GM18502 (cell line): ENCODE measurements at regions not wholly inside any gene's neighbourhood (a gene's known extent, or its start where the extent isn't known, plus 50 kb on each side); places are given as distances from the start of the nearest gene placed in this dataset.
"Not testable (repeated sequence)": the region's sequence is repeated elsewhere in the genome, so short reads cannot be mapped to it uniquely, and the experiment has no call there.

Experiments
- ATAC-seq: cut with Tn5 transposase; IDR thresholded peaks from one replicate; pipeline ENCODE4 v1.9.1; 2021; ENCODE audit warnings: mild to moderate bottlenecking; ENCODE audit not compliant: unreplicated experiment, poor library complexity

DNA sequence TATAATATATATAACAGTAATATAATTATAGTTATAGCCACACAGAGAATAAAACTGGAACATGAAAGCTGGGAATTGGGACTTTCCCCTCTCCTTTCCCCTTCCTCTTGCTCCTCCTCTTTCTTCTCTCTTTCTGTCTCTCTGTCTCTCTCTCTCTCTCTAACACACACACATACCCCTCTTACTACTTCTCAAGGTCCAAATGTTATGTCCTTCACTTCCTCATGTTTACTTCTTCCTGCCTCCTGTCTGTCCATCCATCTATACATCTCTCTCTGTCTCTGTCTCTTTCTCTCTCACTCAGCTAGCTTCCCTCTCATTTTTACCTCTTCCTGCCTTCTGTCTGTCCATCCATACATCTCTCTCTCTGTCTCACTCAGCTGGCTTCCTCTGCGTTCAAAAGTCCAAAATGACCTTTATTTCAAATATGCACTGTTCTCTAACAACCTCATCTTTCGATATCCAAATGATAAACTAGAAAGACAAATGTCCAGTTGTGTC, 261.1 kb downstream of the SIPA1L2 start:
- no peak for ATAC-seq

DNA sequence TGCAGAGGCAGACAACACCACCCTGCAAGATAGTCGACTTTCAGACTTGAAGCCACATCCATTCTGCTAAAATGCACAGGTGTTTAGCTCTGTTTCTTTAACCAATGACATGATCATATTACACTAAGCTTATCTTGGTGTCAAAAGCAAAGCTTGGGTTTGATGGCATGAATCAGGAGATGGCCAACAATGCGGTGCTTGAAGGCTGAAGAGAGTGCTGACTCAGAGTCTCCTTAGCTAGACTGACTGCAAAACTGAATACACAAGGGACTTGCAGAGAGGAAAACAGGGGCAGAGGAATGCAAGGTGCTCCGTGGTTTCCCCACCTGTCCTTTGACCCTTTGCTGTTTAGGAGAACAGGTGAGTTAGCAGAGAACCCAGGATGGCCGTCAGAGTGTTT, 262.6 kb downstream of the SIPA1L2 start:
- no peak for ATAC-seq

DNA sequence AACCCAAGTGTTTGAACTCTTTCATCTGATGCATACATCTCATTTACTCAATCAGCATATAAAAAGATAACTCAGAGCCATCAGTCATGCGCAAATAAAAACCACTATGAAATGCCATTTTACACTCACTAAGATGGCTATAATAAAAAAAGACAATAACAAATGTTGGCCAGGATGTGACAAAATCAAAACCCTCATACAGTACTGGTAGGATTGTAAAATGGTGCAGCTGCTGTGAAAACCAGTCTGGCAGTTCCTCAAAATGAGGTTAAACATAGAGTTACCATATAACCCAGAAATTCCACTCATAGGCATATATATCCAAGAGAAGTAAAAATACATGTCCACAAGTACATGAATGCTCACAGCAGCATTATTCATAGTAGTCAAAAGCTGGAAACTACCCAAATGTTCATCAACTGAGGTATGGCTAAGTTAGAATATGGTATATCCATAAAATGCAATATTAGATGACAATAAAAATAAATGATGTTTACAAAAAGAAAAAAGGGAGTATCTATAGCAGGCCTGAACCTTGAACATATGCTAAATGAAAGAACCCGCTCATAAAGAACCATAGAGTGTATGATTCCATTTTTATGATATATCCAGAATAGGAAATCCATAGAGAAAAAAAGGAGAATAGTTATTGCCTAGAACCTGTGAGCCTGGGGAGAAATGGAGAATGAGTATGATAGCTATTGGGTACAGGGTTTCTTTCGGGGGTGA, 265.1 kb downstream of the SIPA1L2 start:
- ATAC-seq, result no peak

DNA sequence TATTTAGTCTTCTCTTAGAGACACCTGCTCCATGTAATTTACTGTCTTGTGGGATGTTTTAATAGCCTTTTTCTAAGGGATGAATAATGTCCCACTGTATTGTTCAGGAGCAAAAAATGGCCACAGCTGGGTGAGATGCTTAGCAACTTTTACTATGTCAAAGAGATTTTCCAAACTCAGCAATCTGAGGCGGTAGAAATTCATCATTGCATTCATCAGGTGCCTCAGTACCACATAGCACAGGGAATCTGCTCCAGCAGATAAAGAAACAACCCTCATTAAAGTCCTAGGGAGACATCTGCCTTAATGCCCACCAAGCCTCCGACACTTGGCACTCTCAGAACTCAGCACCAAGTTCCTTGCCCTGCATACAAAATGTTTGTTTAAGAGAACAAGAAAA, 266.9 kb downstream of the SIPA1L2 start:
- ATAC-seq, result no peak

DNA sequence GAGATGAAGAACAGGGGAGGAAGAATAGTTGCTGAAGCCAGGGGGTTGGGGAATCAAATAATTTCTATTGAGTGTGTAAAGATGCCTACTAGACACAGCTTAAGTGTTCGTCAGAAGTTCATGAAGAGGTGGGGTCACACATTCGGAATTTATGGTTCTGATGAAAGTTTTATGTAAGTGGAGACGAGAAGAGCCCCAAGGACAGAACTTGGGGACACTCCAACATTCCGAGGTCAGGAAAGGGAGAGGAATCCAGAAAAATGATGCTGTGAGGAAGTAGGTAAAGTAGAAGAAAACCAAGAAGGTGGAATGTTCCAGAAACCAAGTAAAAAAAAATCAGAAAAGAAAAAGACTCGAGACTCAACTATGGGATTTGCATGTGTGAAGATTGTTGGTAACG, 272.5 kb downstream of the SIPA1L2 start:
- no peak for ATAC-seq

DNA sequence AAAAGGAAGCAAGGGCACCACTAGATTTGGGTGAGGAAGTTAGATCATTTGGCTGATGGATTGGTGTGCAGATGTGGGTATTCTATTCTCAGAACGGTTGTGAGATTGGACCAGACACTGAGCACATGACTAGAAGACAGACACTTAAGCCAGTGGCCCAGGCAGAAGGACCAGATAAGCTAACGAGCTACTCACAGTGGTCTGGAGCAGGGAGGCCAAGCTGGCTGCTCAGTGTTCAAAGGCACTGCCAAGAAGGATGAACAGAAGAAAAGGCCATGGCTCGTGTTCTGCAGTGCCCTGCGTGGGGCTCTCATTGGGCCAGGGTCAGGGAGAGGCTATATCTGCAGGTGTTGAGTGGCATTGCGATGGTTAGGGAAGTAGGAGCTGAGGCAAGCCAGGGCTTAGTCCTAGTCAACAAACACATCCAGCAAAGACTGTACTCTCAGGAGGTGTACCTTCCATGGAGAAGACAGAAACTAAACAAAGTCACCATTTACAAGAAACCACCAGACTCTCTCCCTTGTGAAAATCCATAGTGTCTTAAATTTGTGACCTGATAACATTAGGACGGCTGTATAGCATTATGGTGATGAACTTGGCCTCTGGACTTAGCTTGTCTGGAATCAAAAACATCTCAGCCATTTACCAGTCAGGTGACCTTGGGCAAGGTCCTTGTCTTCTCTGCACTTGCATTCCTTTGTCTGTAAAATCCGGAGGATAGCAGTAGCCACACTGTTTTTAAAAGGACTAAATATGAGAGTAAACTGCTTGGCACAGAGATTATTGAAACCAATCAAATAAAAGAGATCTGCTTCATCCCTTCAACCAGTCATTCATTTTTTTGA, 274.5 kb downstream of the SIPA1L2 start:
- no peak for ATAC-seq

DNA sequence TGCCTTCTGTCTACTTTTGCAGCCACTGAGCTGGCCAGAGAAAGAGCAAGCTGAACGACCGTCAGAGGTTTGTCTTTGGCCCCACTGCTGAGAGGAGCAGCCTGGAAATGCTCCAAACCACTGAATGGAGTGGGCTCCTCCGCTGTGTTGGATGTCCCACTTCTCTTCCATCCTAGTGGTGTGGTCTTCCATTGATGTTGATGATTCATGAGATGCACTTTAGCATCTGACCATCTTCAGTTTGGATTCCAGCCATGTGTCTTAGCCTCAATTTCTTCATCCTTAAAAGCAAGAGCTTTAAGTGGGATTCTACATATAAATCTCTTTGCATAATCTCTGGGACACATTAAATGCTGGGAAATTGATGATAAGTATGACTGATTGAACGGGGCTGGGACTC, 276.9 kb downstream of the SIPA1L2 start:
- ATAC-seq, result no peak

DNA sequence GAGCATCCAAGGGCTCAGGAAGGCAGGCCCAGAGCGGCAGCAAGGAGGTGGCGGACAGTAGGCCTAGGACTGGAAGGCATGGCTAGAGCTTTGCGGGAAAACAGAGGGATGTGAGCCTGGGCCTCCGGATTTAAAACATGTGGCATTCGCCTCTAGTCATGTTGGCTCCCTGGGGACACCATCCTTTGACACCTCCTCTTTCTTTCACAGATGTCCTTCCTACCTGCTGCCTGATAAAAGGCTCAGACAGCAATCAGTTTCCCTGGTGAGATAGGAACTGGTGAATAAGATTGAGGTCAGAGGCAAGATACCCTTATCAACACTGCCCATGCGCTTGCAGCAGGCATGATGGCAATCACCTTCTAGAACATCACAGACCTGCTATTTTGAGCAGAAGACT, 277.6 kb downstream of the SIPA1L2 start:
- ATAC-seq, result no peak

DNA sequence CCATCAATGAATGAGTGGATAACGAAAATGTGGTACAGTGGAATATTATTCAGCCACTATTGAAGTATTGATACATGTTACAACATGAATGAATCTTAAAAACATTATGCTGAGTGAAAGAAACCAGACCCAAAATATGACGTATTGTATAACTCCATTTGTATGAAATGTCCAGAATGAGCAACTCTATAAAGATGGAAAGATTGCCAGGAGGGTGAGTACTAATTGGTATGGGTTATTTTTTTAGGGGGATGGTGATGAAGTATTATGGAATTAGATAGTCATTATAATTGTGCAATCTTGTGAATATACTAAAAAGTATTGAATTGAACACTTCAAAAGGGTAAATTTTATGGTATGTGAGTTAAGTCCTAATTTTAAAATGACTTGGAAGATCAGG, 278.6 kb downstream of the SIPA1L2 start:
- ATAC-seq, result no peak

DNA sequence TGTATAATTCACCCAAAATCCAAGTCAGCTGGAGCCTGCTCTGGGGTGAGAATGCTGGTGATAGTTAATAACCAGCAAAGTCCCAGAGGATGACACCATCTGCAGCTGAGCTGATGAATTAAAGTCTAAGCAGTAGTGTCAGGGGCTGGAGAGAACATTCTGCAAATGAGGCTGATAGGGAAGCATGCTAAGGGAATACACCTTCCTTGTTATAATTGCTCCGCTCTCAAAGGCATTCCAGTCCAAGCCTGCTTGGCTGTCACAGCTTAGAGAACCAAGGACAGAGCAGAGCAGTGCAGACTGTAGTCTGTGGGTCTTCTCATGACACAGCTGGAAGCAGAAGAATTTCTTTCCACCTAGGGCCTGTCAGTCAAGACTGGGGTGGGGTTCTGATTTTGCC, 283.1 kb downstream of the SIPA1L2 start:
- no peak for ATAC-seq

DNA sequence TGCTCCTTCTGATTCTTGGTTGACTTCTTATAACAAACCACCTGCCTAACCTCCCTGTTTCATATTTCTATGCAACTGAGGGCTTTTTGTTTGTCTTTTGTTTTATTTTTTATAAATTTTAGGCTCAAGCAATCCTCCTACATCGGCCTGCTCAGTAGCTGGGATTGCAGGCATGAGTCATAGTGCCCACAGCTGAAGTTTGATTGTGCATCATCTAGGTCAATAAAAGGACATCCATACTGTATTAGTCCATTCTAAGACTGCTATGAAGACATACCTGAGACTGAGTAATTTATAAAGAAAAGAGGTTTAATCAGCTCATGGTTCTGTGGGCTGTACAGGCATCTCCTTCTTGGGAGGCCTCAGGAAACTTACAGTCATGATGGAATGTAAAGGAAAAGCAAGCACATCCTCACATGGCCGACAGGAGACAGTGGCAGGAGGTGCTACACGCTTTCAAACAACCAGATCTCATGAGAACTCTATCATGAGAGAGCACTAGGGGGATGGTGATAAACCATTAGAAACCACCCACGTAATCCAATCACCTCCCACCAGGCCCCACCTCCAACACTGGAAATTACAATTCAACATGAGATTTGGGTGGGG, 285.0 kb downstream of the SIPA1L2 start:
- no peak for ATAC-seq

DNA sequence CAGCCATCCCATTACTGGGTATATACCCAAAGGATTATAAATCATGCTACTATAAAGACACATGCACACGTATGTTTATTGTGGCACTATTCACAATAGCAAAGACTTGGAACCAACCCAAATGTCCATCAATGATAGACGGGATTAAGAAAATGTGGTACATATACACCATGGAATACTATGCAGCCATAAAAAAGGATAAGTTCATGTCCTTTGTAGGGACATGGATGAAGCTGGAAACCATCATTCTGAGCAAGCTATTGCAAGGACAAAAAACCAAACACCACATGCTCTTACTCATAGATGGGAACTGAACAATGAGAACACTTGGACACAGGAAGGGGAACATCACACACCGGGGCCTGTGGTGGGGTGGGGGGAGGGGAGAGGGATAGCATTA, 285.7 kb downstream of the SIPA1L2 start:
- not testable (repeated sequence) for ATAC-seq

DNA sequence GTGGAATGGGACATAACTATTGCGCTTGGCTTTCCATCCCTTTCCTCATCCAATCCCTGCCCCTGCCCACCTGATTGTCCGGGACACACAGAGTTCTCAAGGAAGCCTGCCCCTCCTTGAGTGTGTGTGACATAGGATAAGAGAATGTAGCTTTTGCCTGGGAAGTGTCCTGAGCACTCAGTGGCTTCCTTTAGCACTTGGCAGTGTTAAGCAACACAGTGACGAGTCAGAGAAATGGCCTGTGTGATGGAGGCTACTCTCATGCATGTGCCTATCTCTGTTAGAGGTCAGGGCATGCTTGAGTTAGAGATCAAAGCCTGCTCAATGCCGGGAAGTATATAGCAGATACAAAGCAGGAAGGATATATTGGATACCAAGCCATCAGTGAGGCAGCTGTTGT, 289.5 kb downstream of the SIPA1L2 start:
- ATAC-seq, result no peak

DNA sequence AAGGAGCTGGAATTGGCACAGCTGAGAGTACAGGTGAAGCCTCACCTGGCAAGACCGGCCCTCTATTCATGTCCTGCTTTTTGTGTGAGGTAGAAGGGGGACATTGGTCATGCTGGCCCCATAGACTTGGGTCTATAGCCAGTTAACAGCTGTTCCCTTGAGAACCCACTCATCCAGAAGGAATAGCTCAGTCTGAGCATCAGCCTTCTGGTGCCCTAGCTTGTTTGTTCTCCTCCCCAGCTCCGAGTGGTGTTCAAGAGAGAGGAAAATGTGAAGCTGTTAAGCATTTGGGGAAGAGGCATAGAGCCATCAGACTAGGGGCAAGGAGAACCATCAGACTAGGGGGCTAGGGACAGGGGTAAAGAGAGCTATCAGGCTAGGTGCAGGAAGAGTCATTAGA, 290.9 kb downstream of the SIPA1L2 start:
- ATAC-seq, result no peak

DNA sequence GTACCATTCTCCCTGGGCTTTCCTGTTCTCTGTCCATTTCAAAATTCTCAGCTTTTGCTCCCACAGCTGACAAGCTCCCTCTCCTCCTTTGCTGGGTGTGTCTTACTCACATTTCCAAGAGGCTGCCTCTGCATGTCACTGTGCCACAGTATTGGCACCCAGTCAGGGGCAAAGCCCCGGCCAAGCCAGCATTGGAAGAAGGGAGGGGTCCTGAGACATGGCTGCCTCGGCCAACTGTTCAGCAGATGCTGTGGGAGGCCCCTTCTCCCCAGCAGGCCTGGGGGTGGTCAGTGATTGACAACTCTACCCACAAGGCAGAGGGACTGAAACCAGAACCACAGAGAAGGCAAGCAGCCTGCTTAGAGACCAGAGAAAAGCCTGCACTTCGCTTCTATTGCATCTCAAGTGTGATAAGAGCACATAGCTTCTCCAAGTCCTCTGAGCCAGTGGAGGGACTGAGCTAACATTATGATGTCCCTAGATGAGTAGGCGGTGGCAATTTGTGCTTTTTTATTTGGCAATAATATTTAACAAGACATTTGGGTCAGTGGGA, 294.1 kb downstream of the SIPA1L2 start:
- ATAC-seq, result no peak

DNA sequence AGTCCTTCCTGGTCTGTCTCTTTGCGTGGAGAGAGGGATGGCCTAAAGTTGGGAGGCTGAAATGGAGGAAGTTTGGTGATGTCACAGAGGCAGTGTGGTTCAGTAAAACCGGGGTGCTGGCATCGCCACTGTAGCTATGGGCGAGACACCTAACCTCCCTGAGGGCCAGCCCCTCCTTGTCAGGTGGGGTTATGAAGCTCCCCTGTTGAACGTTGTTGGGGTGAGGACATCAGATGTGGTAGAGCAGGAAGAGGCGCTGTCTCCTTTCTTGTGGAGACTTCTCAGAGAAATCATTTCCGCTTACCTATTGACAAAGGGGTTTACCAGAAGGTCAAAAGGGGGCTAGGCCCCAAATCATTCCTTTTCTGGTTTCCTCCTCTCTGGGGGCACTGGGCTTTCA, 294.7 kb downstream of the SIPA1L2 start:
- no peak for ATAC-seq

DNA sequence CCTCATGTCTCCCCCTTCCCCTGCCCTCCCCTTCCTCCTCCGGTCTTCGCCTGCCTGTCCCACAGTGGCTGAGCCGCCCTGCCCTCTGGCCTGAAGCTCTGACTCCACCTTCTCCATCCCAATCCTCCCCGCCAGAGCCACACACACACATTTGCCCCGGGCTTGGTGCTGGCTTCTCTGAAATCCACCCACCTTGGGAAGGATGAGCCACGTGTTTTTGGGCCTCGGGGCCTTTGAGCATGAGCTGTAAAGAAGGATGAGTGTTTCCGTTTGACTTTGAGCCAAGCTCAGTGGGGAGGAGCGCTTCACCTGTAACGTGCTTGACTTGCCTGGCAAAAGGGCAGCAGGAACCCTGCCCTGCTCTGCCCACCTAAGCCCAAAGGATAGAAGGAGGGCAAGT, 295.1 kb downstream of the SIPA1L2 start:
- no peak for ATAC-seq

DNA sequence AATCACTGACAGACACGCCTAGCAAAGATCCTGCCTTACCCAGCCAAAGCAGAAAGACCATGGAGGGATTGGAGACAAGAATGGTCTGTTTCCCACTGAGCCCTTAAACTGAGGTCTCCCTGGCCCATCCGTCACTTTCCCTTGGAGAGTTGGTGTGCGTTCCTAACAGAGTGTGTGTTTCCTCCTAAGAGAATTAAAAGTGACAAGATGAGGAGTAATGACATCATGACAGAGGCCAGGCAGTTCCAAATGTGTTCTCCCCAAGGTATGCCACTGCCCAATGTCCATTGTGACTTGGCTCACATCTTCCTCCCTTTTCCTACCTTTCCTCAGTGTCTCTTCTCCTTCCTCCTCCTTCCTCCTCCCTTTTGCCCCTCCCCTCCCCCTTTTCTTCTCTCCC, 295.7 kb downstream of the SIPA1L2 start:
- ATAC-seq, result no peak

DNA sequence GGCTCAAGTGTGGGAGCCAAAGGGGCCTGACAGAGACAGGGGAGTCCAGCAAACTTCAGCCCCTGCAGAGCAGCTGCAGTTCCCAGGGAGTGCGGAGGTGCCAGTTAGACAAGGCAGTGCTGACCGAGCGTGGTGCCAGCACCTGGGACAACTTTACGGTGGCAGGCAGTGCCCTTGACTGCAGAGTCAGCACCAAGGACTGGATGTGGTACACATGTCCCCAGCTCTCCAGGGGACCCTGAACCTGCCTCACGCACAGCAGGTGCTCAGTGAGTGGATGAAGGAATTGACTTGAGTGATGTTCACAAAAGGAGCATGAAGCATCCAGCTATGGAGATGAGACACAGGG, 296.5 kb downstream of the SIPA1L2 start:
- ATAC-seq, result no peak

DNA sequence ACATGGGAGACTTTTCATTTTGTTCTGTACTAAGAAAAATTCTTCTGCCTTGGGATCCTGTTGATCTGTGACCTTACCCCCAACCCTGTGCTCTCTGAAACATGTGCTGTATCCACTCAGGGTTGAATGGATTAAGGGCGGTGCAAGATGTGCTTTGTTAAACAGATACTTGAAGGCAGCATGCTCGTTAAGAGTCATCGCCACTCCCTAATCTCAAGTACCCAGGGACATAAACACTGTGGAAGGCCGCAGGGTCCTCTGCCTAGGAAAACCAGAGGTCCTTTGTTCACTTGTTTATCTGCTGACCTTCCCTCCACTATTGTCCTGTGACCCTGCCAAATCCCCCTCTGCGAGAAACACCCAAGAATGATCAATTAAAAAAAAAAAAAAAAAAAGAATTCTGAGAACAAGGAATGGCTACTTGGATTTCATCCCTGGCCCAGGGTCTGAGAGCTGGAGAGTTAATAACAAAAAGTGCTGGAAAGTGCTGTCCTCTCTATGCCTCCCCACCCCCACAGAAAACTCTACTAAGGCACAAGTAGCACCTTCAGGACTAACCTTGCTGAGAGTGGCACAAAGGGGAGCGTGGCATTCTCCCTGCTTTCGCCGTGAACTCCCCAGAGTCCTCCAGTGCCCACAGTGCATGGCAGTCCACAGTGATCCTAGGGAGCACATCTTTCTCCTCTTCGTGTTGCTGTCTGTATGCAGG, 297.1 kb downstream of the SIPA1L2 start:
- ATAC-seq, result not testable (repeated sequence)
